ENCODE measurements at regions not wholly inside any gene's neighbourhood (a gene's known extent, or its start where the extent isn't known, plus 50 kb on each side); places are given as distances from the start of the nearest gene placed in this dataset.

DNA sequence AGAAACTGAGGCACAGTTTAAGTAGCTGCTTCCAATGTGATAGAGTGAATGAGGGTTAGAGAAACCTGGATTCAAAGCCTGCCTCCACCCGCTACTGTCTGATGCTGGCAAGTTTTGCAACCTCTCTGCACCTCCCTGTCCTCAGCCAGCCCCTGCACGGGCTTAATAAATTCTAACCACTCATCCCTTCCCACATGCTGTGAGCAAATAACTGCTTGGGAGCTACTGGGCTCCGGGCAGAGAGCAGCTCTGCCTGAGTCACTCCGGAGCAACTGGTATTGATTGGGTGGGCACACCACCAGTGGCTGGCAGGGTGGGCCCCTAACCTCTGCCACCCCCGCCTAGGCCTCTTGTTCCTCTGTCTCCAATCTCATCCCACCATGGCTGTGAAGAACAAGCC is 104.3 kb upstream of the SYT13 start:
- no peaks in the 10 kb centered on the region for H3F3A ChIP-seq (replicated peaks; ENCODE audit: insufficient read depth)
- H3K9me3 ChIP-seq: no peaks in the 10 kb centered on the region
- H3K9ac ChIP-seq: no peak overlapping the region
- no peaks in the 10 kb centered on the region for H3K79me2 ChIP-seq (ENCODE audit: insufficient read depth)
- H3K4me3 ChIP-seq (ENCODE audit: low read depth in 2 of 2, low read length in 1 of 2): no peak overlapping the region
- H2AFZ ChIP-seq (ENCODE audit: low read depth): no peak overlapping the region
- no peak for DNase-seq
- peaks cover 8% of the 10 kb centered on the region in 2 experiments; a peak in 1 of 4 replicates for H3K4me1 ChIP-seq (ENCODE audit: control insufficient read depth in 1 of 2, insufficient read depth in 2 of 2, low read depth in 1 of 2, low read length in 1 of 2)
- H4K20me1 ChIP-seq (ENCODE audit: insufficient read depth): no peaks in the 10 kb centered on the region
- ChIA-PET CTCF (interaction anchor here (1.5 to 4.8 kb wide), 2 partner anchors 19 to 381 kb away, joined by 6 to 29 read pairs; no protein-coding TSS in a partner anchor), POLR2A (no interaction called here)
- H3K9me2 ChIP-seq: no peaks in the 10 kb centered on the region
- TF ChIP-seq POLR2AphosphoS5 (IDR thresholded peaks at IDR 0.05; ENCODE audit: low read depth, low read length) (no peak), TEAD4 (IDR thresholded peaks at IDR 0.05; ENCODE audit: borderline replicate concordance, insufficient read depth) (no peak), CHD2 (IDR thresholded peaks at IDR 0.05; ENCODE audit: low read length, partially characterized antibody) (no peak), RFX5 (IDR thresholded peaks at IDR 0.05; ENCODE audit: low read length) (no peak), FOXM1 (IDR thresholded peaks at IDR 0.05; ENCODE audit: low read depth) (no peak), GABPA (IDR thresholded peaks at IDR 0.05; ENCODE audit: low read depth) (no peak), GATA2 (CRISPR knock-in tag; IDR thresholded peaks at IDR 0.05) (no peak), RXRA (IDR thresholded peaks at IDR 0.05; ENCODE audit: borderline replicate concordance, low read depth) (no peak), RAD21 (IDR thresholded peaks at IDR 0.05; ENCODE audit: low read length) (no peak)
- TF ChIP-seq, protein P1, sequence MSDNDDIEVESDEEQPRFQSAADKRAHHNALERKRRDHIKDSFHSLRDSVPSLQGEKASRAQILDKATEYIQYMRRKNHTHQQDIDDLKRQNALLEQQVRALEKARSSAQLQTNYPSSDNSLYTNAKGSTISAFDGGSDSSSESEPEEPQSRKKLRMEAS (IDR thresholded peaks at IDR 0.05; ENCODE audit: low read depth): no peak
- no peaks in the 10 kb centered on the region for H3K27me3 ChIP-seq (ENCODE audit: insufficient read depth)
- 54% methylated on average over 3 of the region's 5 CpGs for WGBS (ENCODE audit: low lambda C conversion rate)
- H3K4me2 ChIP-seq: no peak overlapping the region
- no peaks in the 10 kb centered on the region for H3K36me3 ChIP-seq (replicated peaks in 1 of 2; ENCODE audit: control insufficient read depth in 1 of 2, insufficient read depth in 2 of 2, low read length in 1 of 2)
- no peak overlapping the region for H3K27ac ChIP-seq (ENCODE audit: low read depth in 2 of 2, low read length in 1 of 2)

- Histone ChIP-seq H3F3A (replicated peaks; ENCODE audit: insufficient read depth) (no peaks in the 10 kb centered on the region), H3K9ac (no peak overlapping the region), H3K4me1 (ENCODE audit: control insufficient read depth in 1 of 2, insufficient read depth in 2 of 2, low read depth in 1 of 2, low read length in 1 of 2) (peaks cover 8% of the 10 kb centered on the region in 2 experiments; a peak in 2 of 4 replicates), H3K4me2 (no peak overlapping the region), H4K20me1 (ENCODE audit: insufficient read depth) (no peaks in the 10 kb centered on the region), H3K9me3 (no peaks in the 10 kb centered on the region), H3K36me3 (replicated peaks in 1 of 2; ENCODE audit: control insufficient read depth in 1 of 2, insufficient read depth in 2 of 2, low read length in 1 of 2) (no peaks in the 10 kb centered on the region), H3K79me2 (ENCODE audit: insufficient read depth) (no peaks in the 10 kb centered on the region), H2AFZ (ENCODE audit: low read depth) (no peak overlapping the region), H3K4me3 (ENCODE audit: low read depth in 2 of 2, low read length in 1 of 2) (no peak overlapping the region), H3K27ac (ENCODE audit: low read depth in 2 of 2, low read length in 1 of 2) (no peak overlapping the region), H3K27me3 (ENCODE audit: insufficient read depth) (no peaks in the 10 kb centered on the region), H3K9me2 (no peaks in the 10 kb centered on the region)
- CTCF ChIA-PET: interaction anchor here (1.0 to 4.8 kb wide), 5 partner anchors 12 to 383 kb away, joined by 3 to 29 read pairs (median 4); no protein-coding TSS in a partner anchor
- TF ChIP-seq JUND (IDR thresholded peaks at IDR 0.05) (no peak), EP300 (IDR thresholded peaks at IDR 0.05; ENCODE audit: borderline replicate concordance in 1 of 2, low read depth in 1 of 2, low read length in 1 of 2) (no peak), MXI1 (IDR thresholded peaks at IDR 0.05; ENCODE audit: low read depth, low read length) (no peak), YY1 (IDR thresholded peaks at IDR 0.05; ENCODE audit: low read depth) (no peak), FOXJ3 (CRISPR knock-in tag; IDR thresholded peaks at IDR 0.05) (no peak), TCF12 (IDR thresholded peaks at IDR 0.05) (no peak), CHD2 (IDR thresholded peaks at IDR 0.05; ENCODE audit: low read length, partially characterized antibody) (no peak), REST (IDR thresholded peaks at IDR 0.05; ENCODE audit: low read depth, low read length) (no peak), GABPA (IDR thresholded peaks at IDR 0.05; ENCODE audit: low read depth) (no peak), RXRA (IDR thresholded peaks at IDR 0.05; ENCODE audit: borderline replicate concordance, low read depth) (no peak)
- TF ChIP-seq, protein P2, sequence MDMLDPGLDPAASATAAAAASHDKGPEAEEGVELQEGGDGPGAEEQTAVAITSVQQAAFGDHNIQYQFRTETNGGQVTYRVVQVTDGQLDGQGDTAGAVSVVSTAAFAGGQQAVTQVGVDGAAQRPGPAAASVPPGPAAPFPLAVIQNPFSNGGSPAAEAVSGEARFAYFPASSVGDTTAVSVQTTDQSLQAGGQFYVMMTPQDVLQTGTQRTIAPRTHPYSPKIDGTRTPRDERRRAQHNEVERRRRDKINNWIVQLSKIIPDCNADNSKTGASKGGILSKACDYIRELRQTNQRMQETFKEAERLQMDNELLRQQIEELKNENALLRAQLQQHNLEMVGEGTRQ (IDR thresholded peaks at IDR 0.05; ENCODE audit: borderline replicate concordance, low read depth, low read length): no peak
- TF ChIP-seq, protein P3, sequence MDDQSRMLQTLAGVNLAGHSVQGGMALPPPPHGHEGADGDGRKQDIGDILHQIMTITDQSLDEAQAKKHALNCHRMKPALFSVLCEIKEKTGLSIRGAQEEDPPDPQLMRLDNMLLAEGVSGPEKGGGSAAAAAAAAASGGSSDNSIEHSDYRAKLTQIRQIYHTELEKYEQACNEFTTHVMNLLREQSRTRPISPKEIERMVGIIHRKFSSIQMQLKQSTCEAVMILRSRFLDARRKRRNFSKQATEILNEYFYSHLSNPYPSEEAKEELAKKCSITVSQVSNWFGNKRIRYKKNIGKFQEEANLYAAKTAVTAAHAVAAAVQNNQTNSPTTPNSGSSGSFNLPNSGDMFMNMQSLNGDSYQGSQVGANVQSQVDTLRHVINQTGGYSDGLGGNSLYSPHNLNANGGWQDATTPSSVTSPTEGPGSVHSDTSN (IDR thresholded peaks at IDR 0.05): no peak
- TF ChIP-seq, protein P4, sequence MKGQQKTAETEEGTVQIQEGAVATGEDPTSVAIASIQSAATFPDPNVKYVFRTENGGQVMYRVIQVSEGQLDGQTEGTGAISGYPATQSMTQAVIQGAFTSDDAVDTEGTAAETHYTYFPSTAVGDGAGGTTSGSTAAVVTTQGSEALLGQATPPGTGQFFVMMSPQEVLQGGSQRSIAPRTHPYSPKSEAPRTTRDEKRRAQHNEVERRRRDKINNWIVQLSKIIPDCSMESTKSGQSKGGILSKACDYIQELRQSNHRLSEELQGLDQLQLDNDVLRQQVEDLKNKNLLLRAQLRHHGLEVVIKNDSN (IDR thresholded peaks at IDR 0.05; ENCODE audit: borderline replicate concordance, low read depth): no peak
- 40% methylated on average over 1 of the region's 1 CpG for WGBS (ENCODE audit: low lambda C conversion rate)
- POLR2A ChIA-PET: no interaction called here
- no peak for DNase-seq
Measured at GRCh38 chr11:45388472-45388871, 102.3 kb upstream of the SYT13 start.
